WERI-Rb-1 (cell line): ENCODE measurements at regions not wholly inside any gene's neighbourhood (a gene's known extent, or its start where the extent isn't known, plus 50 kb on each side); places are given as distances from the start of the nearest gene placed in this dataset.

ENCODE experiments used
- DNase-seq: peaks from one replicate; pipeline ENCODE4 v3.0.0-alpha.2; 2020
- H3K27ac ChIP-seq: fragments of 250-450 bp; sonication (Bioruptor Pico); 2 replicates; pipeline ENCODE4 v1.5.1; 2020; ENCODE audit warnings: mild to moderate bottlenecking, moderate library complexity
- H3K27me3 ChIP-seq: fragments of 250-450 bp; sonication (Bioruptor Pico); 2 replicates; pipeline ENCODE4 v1.5.1; 2021; ENCODE audit warnings: mild to moderate bottlenecking, low read depth, moderate library complexity; ENCODE audit not compliant: insufficient read depth, severe bottlenecking
- H3K36me3 ChIP-seq: fragments of 250-450 bp; sonication (Bioruptor Pico); 2 replicates; pipeline ENCODE4 v1.5.1; 2020; ENCODE audit warnings: mild to moderate bottlenecking, moderate library complexity
- H3K4me3 ChIP-seq: 2 replicates; pipeline ENCODE4 v1.5.1; 2011; ENCODE audit warnings: low read depth, mild to moderate bottlenecking, control low read depth, low read length
- H3K9me3 ChIP-seq: fragments of 250-450 bp; sonication (Bioruptor Pico); 2 replicates; pipeline ENCODE4 v1.5.1; 2021; ENCODE audit warnings: mild to moderate bottlenecking, moderate library complexity; ENCODE audit not compliant: severe bottlenecking
- CTCF ChIP-seq: IDR thresholded peaks from 2 replicates; pipeline ENCODE4 v1.5.1; 2011; ENCODE audit warnings: low read depth, mild to moderate bottlenecking, control low read depth, inconsistent platforms, low read length

GRCh38 chr2:33900610-33901009 is 301.5 kb upstream of the FAM98A start:
- no peak overlapping the region for H3K27ac ChIP-seq
- H3K9me3 ChIP-seq: peaks cover 6% of the 10 kb centered on the region
- H3K4me3 ChIP-seq: no peak overlapping the region
- H3K36me3 ChIP-seq: no peaks in the 10 kb centered on the region
- no peak for TF ChIP-seq CTCF
- DNase-seq: no peak
- no peaks in the 10 kb centered on the region for H3K27me3 ChIP-seq

GRCh38 chr2:33897741-33898140 is 298.6 kb upstream of the FAM98A start:
- DNase-seq: no peak
- Histone ChIP-seq H3K9me3 (no peaks in the 10 kb centered on the region), H3K27me3 (no peaks in the 10 kb centered on the region), H3K36me3 (no peaks in the 10 kb centered on the region), H3K27ac (no peak overlapping the region), H3K4me3 (no peak overlapping the region)
- no peak for TF ChIP-seq CTCF

- TF ChIP-seq CTCF: no peak
- Histone ChIP-seq H3K27ac (no peak overlapping the region), H3K36me3 (no peaks in the 10 kb centered on the region), H3K4me3 (no peak overlapping the region), H3K27me3 (no peaks in the 10 kb centered on the region), H3K9me3 (no peaks in the 10 kb centered on the region)
- DNase-seq: no peak
These were observed 294.7 kb upstream of the FAM98A start for GRCh38 chr2:33893824-33894223.

DNA sequence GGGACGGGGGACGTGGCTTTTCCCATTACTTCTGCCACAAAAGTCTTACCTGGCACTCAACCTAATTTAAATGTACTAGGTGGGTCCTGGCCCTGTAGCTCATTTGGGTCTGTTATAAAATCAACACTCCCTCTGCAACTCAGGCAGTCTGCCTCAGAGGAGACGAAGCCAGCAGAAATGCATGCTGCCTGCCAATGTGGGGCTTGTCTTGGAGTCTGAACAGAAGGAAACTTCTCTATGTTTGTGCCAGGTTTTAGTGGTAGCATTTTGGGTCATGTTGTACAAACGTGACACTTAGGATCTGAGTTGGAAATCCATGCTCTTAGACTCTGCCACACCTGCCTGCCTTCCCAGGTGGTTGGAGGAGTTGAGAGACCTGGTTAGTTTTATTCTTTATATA is 292.5 kb upstream of the FAM98A start:
- no peak for TF ChIP-seq CTCF
- Histone ChIP-seq H3K27me3 (no peaks in the 10 kb centered on the region), H3K36me3 (no peaks in the 10 kb centered on the region), H3K9me3 (no peaks in the 10 kb centered on the region), H3K27ac (no peak overlapping the region), H3K4me3 (no peak overlapping the region)
- no peak for DNase-seq

GRCh38 chr2:33890686-33891085 is 291.6 kb upstream of the FAM98A start:
- no peak for TF ChIP-seq CTCF
- H3K36me3 ChIP-seq: no peaks in the 10 kb centered on the region
- H3K9me3 ChIP-seq: no peaks in the 10 kb centered on the region

GRCh38 chr2:33877348-33878016 is 278.4 kb upstream of the FAM98A start:
- H3K27ac ChIP-seq: no peak overlapping the region
- H3K27me3 ChIP-seq: no peaks in the 10 kb centered on the region
- H3K9me3 ChIP-seq: no peaks in the 10 kb centered on the region
- DNase-seq: no peak
- H3K36me3 ChIP-seq: no peaks in the 10 kb centered on the region
- no peak for TF ChIP-seq CTCF
- H3K4me3 ChIP-seq: no peak overlapping the region

More at GRCh38 chr2:33890686-33891085, 291.6 kb upstream of the FAM98A start:
- no peak overlapping the region for H3K4me3 ChIP-seq
- DNase-seq: no peak
- H3K27ac ChIP-seq: no peak overlapping the region
- no peaks in the 10 kb centered on the region for H3K27me3 ChIP-seq
